Effector CD4-positive, alpha-beta T cell (primary cell): ENCODE measurements at regions not wholly inside any gene's neighbourhood (a gene's known extent, or its start where the extent isn't known, plus 50 kb on each side); places are given as distances from the start of the nearest gene placed in this dataset.

Experiments
- DNase-seq: peaks from one replicate; pipeline ENCODE4 v3.0.0-alpha.2; 2020

- DNase-seq, result no peak
These were observed 97.7 kb downstream of the CD47 start for GRCh38 chr3:107992976-107993684.

GRCh38 chr3:107990926-107991325 is 99.9 kb downstream of the CD47 start:
- no peak for DNase-seq

- no peak for DNase-seq
These were observed 100.4 kb downstream of the CD47 start for GRCh38 chr3:107990433-107990832.

- no peak for DNase-seq
These were observed 101.2 kb downstream of the CD47 start for GRCh38 chr3:107989661-107990060.

- no peak for DNase-seq
These were observed 102.2 kb downstream of the CD47 start for GRCh38 chr3:107988460-107989175.

GRCh38 chr3:107987036-107987939 is 103.5 kb downstream of the CD47 start:
- DNase-seq, result no peak

GRCh38 chr3:107986505-107986904 is 104.3 kb downstream of the CD47 start:
- no peak for DNase-seq

GRCh38 chr3:107985496-107985895 is 105.3 kb downstream of the CD47 start:
- no peak for DNase-seq

GRCh38 chr3:107983247-107983646 is 107.6 kb downstream of the CD47 start:
- no peak for DNase-seq

- no peak for DNase-seq
These were observed 108.7 kb downstream of the CD47 start for GRCh38 chr3:107982165-107982564.

GRCh38 chr3:107981471-107982111 is 109.2 kb downstream of the CD47 start:
- DNase-seq, result no peak

GRCh38 chr3:107979538-107979937 is 111.3 kb downstream of the CD47 start:
- no peak for DNase-seq

GRCh38 chr3:107978131-107979055 is 112.4 kb downstream of the CD47 start:
- DNase-seq, result no peak

- no peak for DNase-seq
These were observed 113.4 kb downstream of the CD47 start for GRCh38 chr3:107977221-107978130.

GRCh38 chr3:107976202-107976800 is 114.5 kb downstream of the CD47 start:
- no peak for DNase-seq

GRCh38 chr3:107975529-107976201 is 115.2 kb downstream of the CD47 start:
- DNase-seq, result no peak

- DNase-seq, result no peak
These were observed 116.9 kb downstream of the CD47 start for GRCh38 chr3:107973961-107974360.

- DNase-seq, result no peak
These were observed 117.7 kb downstream of the CD47 start for GRCh38 chr3:107973152-107973551.

- DNase-seq, result no peak
These were observed 119.7 kb downstream of the CD47 start for GRCh38 chr3:107970993-107971580.
